Uterus (tissue), 2 donors: ENCODE measurements at regions not wholly inside any gene's neighbourhood (a gene's known extent, or its start where the extent isn't known, plus 50 kb on each side); places are given as distances from the start of the nearest gene placed in this dataset.

Experiments used
- CTCF ChIP-seq, 4 experiments: fragments of 200-600 bp in 2 of 4; fragments of 450-650 bp in 2 of 4; sonication (generic) in 2 of 4; IDR thresholded peaks; one replicate each; pipeline ENCODE4 v1.5.1; 2016 to 2019; ENCODE audit warnings: antibody characterized with exemption in 4 of 4, mild to moderate bottlenecking in 2 of 4, moderate library complexity in 1 of 4
- POLR2A ChIP-seq, 2 donors: fragments of 450-650 bp; IDR thresholded peaks; one replicate each; pipeline ENCODE4 v1.6.1; 2016; ENCODE audit warnings: antibody characterized with exemption in 2 of 2, mild to moderate bottlenecking in 1 of 2, moderate library complexity in 1 of 2

- TF ChIP-seq CTCF (IDR thresholded peaks at IDR 0.05) (no peak), POLR2A (IDR thresholded peaks at IDR 0.05) (no peak)
Observed at GRCh38 chr2:57696016-57696415, 350.6 kb upstream of the VRK2 start.
